Skeletal muscle satellite cell (primary cell): ENCODE measurements at regions not wholly inside any gene's neighbourhood (a gene's known extent, or its start where the extent isn't known, plus 50 kb on each side); places are given as distances from the start of the nearest gene placed in this dataset.

Experiments used
- H3K27me3 ChIP-seq: 2 replicates; pipeline ENCODE4 v1.7.0; 2013; ENCODE audit warnings: low read length; ENCODE audit not compliant: control insufficient read depth, insufficient read depth
- H3K36me3 ChIP-seq: 2 replicates; pipeline ENCODE4 v1.7.0; 2013; ENCODE audit warnings: mild to moderate bottlenecking, control low read depth, low read length; ENCODE audit not compliant: insufficient read depth
- H3K4me1 ChIP-seq: 2 replicates; pipeline ENCODE4 v1.7.0; 2013; ENCODE audit warnings: low read length; ENCODE audit not compliant: control insufficient read depth, insufficient read depth
- H3K4me2 ChIP-seq: 2 replicates; pipeline ENCODE4 v1.7.0; 2013; ENCODE audit warnings: mild to moderate bottlenecking, low read length
- H3K4me3 ChIP-seq: 2 replicates; pipeline ENCODE4 v1.7.0; 2013; ENCODE audit warnings: low read length
- H3K9ac ChIP-seq: 2 replicates; pipeline ENCODE4 v1.7.0; 2013; ENCODE audit warnings: mild to moderate bottlenecking, low read depth, low read length, moderate library complexity
- H3K9me3 ChIP-seq: replicated peaks from 2 replicates; pipeline ENCODE4 v1.7.0; 2013; ENCODE audit warnings: mild to moderate bottlenecking, control low read depth, low read length

DNA sequence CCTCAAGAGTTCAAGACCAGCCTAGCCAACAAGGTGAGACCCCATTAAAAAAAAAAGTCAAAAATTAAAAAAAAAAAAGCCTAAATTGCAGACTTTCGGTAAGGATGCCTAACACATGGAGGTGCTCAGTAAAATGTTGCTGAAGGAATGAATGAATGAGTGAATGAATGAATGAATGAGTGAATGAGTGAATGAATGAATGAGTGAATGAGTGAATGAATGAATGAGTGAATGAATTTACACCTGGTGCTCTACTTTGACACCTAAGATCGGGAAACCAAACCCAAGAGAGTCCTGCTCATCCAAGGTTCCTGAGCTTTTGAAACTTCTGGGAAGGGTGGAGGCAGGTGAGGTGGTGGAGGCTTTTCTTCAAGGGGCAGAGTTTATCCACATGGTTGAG is 112.2 kb upstream of the LHX1 start:
- no peak overlapping the region for H3K9ac ChIP-seq
- H3K4me2 ChIP-seq: no peak overlapping the region
- no peaks in the 10 kb centered on the region for H3K36me3 ChIP-seq
- H3K4me3 ChIP-seq: no peak overlapping the region
- H3K27me3 ChIP-seq: peaks cover 60% of the 10 kb centered on the region
- H3K4me1 ChIP-seq: no peaks in the 10 kb centered on the region
- no peaks in the 10 kb centered on the region for H3K9me3 ChIP-seq

DNA sequence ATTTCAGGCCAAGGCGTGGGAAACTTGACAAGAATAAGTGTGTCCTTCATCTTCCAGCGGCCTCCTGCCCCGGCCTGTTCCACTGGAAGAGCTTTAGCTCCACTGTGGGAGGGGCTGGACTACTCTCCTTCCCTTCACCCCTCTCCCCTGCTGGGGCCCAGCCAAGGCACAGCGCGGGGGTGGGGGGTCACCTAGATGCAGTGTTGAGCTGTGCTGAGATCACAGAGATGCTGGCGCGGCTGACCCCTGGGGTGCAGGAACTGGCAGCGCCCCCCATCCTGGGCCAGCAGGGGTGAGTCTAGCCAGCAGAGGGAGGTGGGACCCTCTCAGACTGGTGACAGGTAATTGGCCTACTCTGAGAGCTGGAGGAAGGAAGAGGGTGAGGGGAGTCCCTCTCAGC is 111.8 kb upstream of the LHX1 start:
- Histone ChIP-seq H3K9ac (no peak overlapping the region), H3K27me3 (peaks cover 63% of the 10 kb centered on the region), H3K36me3 (no peaks in the 10 kb centered on the region), H3K4me2 (no peak overlapping the region), H3K4me3 (no peak overlapping the region), H3K4me1 (no peaks in the 10 kb centered on the region), H3K9me3 (no peaks in the 10 kb centered on the region)

DNA sequence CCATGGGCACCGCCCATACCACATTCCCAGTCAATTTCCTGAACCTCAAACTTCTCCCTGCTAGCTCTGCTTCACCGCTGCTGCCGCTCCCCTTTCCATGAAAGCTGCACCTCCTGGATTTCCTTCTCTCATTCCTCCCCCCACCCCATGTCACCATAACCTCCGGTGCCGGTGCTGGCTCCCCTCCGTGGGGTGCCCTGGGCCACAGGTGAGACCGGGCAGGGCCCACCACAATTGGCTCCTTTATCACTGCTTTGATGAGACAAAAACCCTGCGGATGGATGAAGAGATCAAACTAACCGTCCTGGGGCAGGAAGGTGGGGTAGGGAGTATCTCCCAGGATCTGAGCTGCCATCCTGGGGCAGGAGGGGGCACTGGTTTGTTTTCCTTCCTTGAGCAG is 111.3 kb upstream of the LHX1 start:
- Histone ChIP-seq H3K4me2 (no peak overlapping the region), H3K9me3 (no peaks in the 10 kb centered on the region), H3K9ac (no peak overlapping the region), H3K4me3 (no peak overlapping the region), H3K36me3 (no peaks in the 10 kb centered on the region), H3K27me3 (peaks cover 62% of the 10 kb centered on the region), H3K4me1 (no peaks in the 10 kb centered on the region)

DNA sequence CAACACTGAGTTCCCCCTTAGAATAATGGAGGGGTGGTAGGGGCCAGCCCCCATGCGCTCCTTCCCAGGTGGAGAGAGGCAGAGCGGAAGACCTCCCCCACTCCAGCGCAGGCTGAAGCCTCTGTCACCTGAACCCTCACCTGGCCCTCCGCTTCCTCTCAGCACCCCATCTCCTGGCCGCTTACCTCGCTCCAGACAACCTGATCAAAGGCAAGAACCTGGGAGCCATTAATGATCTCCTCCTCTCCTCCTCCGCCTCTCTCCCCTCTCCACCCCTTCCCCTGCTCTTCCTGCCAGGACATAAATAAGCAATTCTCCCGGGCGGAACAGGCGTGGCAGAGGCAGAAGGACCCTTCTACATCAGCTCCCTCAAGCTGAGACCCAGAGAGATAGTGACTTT is 110.2 kb upstream of the LHX1 start:
- Histone ChIP-seq H3K36me3 (no peaks in the 10 kb centered on the region), H3K4me1 (no peaks in the 10 kb centered on the region), H3K27me3 (peaks cover 54% of the 10 kb centered on the region), H3K9me3 (no peaks in the 10 kb centered on the region), H3K9ac (no peak overlapping the region), H3K4me2 (no peak overlapping the region), H3K4me3 (no peak overlapping the region)

DNA sequence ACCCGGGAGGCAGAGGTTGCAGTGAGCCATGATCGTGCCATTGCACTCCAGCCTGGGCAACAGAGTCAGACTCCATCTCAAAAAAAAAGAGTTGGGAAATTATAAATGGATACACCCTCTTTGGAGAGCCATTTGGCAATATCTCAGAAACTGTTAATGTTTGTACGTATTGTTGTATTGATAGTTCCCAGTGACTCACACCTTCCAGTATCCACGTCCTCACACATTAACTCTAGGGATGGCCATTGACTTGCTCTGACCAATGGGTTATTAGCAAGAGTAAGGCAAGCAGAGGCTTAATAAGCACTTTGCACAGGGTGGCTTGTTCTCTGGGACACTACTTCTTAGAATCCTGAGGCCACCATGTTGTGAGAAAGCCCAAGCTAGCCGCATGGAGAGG is 107.6 kb upstream of the LHX1 start:
- no peak overlapping the region for H3K4me3 ChIP-seq
- H3K4me1 ChIP-seq: no peaks in the 10 kb centered on the region
- no peaks in the 10 kb centered on the region for H3K9me3 ChIP-seq
- peaks cover 41% of the 10 kb centered on the region for H3K27me3 ChIP-seq
- H3K4me2 ChIP-seq: no peak overlapping the region
- H3K9ac ChIP-seq: no peak overlapping the region
- H3K36me3 ChIP-seq: no peaks in the 10 kb centered on the region

DNA sequence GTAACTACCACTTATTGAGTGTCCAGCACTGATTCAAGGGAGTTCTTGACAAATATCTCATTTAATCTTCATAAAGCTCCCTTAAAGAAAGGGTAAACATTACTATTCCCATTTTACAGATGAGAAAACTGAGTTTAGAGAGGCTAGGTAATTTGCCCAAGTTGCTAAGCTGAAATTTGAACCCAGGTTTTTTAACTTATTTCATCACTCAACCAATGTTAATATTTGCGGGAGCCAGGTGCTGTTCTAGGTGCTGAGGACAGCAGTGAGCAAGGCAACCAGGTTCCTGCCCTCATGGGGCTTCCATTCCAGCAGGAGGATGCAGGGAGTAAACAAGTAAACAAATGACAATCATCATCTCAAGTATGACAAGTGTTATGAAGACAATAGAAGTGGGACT is 104.0 kb upstream of the LHX1 start:
- Histone ChIP-seq H3K9ac (no peak overlapping the region), H3K27me3 (peaks cover 27% of the 10 kb centered on the region), H3K9me3 (no peaks in the 10 kb centered on the region), H3K4me2 (no peak overlapping the region), H3K36me3 (no peaks in the 10 kb centered on the region), H3K4me3 (no peak overlapping the region), H3K4me1 (no peaks in the 10 kb centered on the region)

DNA sequence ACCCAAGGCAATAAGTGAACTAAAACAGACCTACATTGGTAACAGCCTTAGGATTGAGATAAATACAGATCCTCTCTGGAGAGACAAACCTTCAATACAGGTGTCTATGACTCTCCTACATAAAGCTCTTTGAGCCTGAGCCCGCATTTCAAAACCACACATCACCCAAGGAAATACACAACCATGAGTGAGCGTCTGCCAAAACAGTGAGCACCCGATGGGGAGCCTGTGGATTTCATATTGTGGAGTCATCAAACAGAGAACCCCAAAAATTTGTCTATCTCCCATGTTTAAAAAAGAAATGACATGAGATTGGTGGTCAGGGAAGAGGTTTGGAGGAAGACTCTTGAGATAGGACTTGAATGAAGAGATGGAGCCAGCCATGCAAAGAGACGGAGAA is 102.2 kb upstream of the LHX1 start:
- no peak overlapping the region for H3K9ac ChIP-seq
- H3K9me3 ChIP-seq: no peaks in the 10 kb centered on the region
- no peak overlapping the region for H3K4me2 ChIP-seq
- H3K27me3 ChIP-seq: peaks cover 20% of the 10 kb centered on the region
- H3K36me3 ChIP-seq: no peaks in the 10 kb centered on the region
- no peak overlapping the region for H3K4me3 ChIP-seq
- H3K4me1 ChIP-seq: no peaks in the 10 kb centered on the region

DNA sequence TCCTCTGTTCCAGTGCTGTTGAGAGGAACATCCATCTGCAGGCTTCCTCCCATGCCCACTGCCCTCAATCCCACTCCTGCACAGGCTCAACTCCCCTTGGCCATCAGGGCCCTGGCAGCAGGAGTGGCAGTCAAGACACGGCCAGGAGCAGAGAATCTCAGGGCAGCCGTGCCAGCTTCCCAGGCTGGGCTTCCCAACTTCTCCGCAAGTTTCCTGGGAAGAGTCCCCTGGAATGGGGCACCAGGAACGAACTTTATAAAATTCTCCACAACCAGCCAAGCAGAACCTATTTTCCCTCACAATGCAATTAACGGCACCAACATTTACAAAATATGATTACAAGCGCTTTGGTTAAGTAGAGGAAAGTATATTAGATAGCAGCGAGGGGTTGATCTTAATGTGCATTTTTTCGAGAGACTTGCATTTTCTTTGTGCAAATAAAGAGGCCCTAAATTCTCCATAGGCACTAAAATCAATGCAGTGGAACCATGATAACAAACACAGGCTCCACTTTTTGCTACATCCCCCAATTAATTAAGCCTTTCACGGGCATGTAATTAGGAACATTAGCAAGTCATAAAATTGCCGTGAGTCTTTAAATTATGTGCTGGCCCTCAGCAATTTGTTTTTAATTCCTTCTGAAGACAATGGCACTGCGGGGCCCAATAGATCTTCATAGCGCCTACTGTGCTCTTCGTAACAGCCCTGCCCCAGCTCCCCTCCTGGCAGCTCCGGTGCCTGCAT is 99.9 kb upstream of the LHX1 start:
- H3K4me2 ChIP-seq: no peak overlapping the region
- peaks cover 18% of the 10 kb centered on the region for H3K27me3 ChIP-seq
- H3K36me3 ChIP-seq: no peaks in the 10 kb centered on the region
- H3K4me3 ChIP-seq: no peak overlapping the region
- H3K9me3 ChIP-seq: no peaks in the 10 kb centered on the region
- H3K4me1 ChIP-seq: no peaks in the 10 kb centered on the region
- H3K9ac ChIP-seq: no peak overlapping the region

DNA sequence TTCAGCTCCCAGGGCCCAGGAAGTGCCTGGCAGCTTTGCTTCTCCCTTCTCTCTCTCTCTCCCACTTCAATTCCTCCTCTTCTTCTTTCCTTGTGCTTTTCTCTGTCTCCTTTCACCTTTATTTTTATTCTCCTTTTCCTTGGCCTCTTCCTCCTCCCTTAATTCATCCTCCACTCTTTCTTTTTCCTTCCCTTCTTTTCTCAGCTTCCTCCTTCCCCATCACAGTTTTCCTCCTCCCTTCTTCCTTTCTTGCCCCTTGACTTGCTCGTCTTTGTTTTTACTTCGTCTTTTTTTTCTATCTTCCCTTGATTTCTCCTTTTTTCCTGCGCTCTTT is 99.4 kb upstream of the LHX1 start:
- no peaks in the 10 kb centered on the region for H3K36me3 ChIP-seq
- H3K4me2 ChIP-seq: no peak overlapping the region
- no peaks in the 10 kb centered on the region for H3K4me1 ChIP-seq
- no peak overlapping the region for H3K4me3 ChIP-seq
- H3K9ac ChIP-seq: no peak overlapping the region
- peaks cover 21% of the 10 kb centered on the region for H3K27me3 ChIP-seq
- H3K9me3 ChIP-seq: no peaks in the 10 kb centered on the region

DNA sequence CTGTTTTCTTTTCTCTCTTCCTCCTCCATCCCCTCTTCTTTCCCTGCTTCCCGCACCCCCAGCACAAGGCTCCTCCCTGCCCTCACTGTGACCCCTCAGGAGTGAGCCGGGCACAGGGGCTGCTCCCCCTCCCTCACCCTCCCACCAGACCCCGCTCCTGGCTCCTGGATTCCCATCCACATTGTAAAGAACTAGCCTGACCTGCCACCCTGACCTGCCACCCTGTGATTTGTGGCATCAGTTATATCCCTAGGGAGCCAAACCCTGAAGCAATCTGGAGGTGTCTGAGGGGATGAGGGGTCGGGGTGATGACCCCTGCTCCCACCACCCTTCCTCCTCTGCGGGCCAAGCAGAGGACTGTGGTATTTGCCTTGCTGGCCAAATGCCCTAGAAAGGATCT is 98.0 kb upstream of the LHX1 start:
- no peak overlapping the region for H3K9ac ChIP-seq
- H3K27me3 ChIP-seq: peaks cover 23% of the 10 kb centered on the region
- H3K9me3 ChIP-seq: no peaks in the 10 kb centered on the region
- H3K4me2 ChIP-seq: no peak overlapping the region
- no peaks in the 10 kb centered on the region for H3K36me3 ChIP-seq
- no peaks in the 10 kb centered on the region for H3K4me1 ChIP-seq
- no peak overlapping the region for H3K4me3 ChIP-seq

DNA sequence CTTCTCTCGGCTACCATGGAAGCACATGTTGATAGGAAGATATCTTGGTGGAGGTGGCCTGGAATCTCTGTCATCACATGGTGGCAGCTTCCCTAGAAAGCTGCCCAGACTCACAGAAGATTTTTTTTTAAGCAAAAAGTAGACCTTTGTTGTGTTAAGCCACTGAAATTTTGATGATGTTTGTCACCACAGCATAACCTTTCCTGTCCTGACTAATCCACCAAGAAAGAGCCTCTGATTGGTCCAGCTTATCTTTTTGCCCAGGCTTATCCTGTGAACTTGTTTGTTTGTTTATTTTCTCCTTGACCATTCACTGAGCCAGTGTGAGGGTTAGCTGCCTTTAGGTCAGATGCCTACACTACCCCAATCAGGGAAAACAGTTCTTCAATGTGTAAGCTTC is 96.5 kb upstream of the LHX1 start:
- no peaks in the 10 kb centered on the region for H3K36me3 ChIP-seq
- H3K27me3 ChIP-seq: peaks cover 34% of the 10 kb centered on the region
- no peaks in the 10 kb centered on the region for H3K9me3 ChIP-seq
- no peaks in the 10 kb centered on the region for H3K4me1 ChIP-seq
- H3K4me2 ChIP-seq: no peak overlapping the region
- H3K4me3 ChIP-seq: no peak overlapping the region
- H3K9ac ChIP-seq: no peak overlapping the region

DNA sequence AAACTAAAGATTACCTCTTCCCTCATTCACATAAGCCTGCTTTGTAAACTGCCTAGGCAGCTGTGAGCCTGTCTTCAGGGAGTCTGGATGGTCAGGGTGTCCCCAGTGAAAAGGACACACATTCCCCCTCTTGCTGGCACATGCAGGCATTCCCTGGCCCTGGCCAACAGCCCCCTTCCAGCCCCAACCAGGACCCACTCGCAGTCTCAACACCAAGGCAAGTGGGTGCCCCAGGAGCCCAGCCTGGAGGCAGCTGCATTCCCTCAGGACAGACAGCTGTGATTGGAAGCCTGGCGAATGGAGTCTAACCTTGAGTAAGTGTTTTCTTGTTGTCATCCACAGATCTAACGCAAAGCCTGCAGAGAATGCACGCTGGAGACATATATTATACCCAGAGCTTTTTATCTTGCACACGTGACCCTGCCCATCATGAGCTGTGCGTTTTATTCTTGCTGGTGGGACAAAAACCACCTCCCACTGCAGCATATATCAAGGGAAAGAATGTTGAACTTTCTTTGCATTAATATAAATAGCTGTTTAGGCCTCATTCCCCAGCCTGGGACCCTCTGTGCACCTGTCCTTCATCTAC is 95.0 kb upstream of the LHX1 start:
- peaks cover 36% of the 10 kb centered on the region for H3K27me3 ChIP-seq
- no peaks in the 10 kb centered on the region for H3K9me3 ChIP-seq

More for the DNA sequence above, 95.0 kb upstream of the LHX1 start:
- no peak overlapping the region for H3K4me2 ChIP-seq
- H3K36me3 ChIP-seq: no peaks in the 10 kb centered on the region
- no peak overlapping the region for H3K9ac ChIP-seq
- H3K4me3 ChIP-seq: no peak overlapping the region
- H3K4me1 ChIP-seq: no peaks in the 10 kb centered on the region
